ENCODE measurements at regions not wholly inside any gene's neighbourhood (a gene's known extent, or its start where the extent isn't known, plus 50 kb on each side); places are given as distances from the start of the nearest gene placed in this dataset.

- TF ChIP-seq POLR2A (IDR thresholded peaks at IDR 0.05) = no peak
- TF ChIP-seq CTCF (IDR thresholded peaks at IDR 0.05) = no peak
Observed at GRCh38 chr14:81772381-81772780, 238.7 kb upstream of the SEL1L start.
